Erythroblast (primary cell): ENCODE measurements at regions not wholly inside any gene's neighbourhood (a gene's known extent, or its start where the extent isn't known, plus 50 kb on each side); places are given as distances from the start of the nearest gene placed in this dataset.

Experiments
- GATA1 ChIP-seq: IDR thresholded peaks from 2 replicates; pipeline ENCODE4 v1.6.1; 2011; ENCODE audit warnings: low read depth, mild to moderate bottlenecking, control low read depth, low read length, moderate library complexity
- POLR2A ChIP-seq: IDR thresholded peaks from 2 replicates; pipeline ENCODE4 v1.6.1; 2011; ENCODE audit warnings: mild to moderate bottlenecking, low read length

DNA sequence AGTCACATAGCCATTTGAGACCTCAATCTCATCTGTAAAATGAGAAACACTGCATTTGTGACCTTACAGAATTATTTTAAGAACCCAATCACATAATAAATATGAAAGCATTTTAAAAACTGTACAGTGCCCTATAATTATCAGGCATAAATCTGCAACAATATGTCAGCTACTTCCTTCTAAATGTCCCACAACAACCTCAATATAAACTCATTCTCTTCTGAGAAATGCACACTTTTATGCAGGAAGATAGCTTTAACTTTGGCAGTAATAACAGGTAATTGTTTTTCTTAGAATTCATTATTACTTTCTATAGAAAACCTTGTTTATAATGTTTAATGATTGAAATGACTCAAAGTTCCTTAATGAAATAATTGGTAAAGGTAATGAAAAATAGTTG lies 400.7 kb upstream of the AGTR1 start:
- TF ChIP-seq POLR2A (no peak), GATA1 (no peak)
